ENCODE measurements at regions not wholly inside any gene's neighbourhood (a gene's known extent, or its start where the extent isn't known, plus 50 kb on each side); places are given as distances from the start of the nearest gene placed in this dataset.
"Not testable (repeated sequence)": the region's sequence is repeated elsewhere in the genome, so short reads cannot be mapped to it uniquely, and the experiment has no call there.

GRCh38 chr4:8952791-8953190 is 81.2 kb upstream of the HMX1 start:
- H3K4me1 ChIP-seq; H3K9me3 ChIP-seq; H3K27me3 ChIP-seq; H3K36me3 ChIP-seq; H3K4me3 ChIP-seq; in situ Hi-C loops (cut with MboI; ENCODE audit: low pct_ligation_motif_present in 1 of 4, low pct_unique_long_range_greater_than_20kb in 1 of 4, low sequenced_read_pairs in 3 of 4); DNase-seq; H3K27ac ChIP-seq; intact Hi-C loops (cut with DNase I; ENCODE audit: low total_unique reads): not testable (repeated sequence)
- WGBS, 2 donors (ENCODE audit: low coverage in 1 of 2) = 75 to 89% methylated on average over 4 to 12 of the region's 12 CpGs

- intact Hi-C loops (cut with DNase I; ENCODE audit: low total_unique reads); H3K36me3 ChIP-seq; H3K9me3 ChIP-seq; in situ Hi-C loops (cut with MboI; ENCODE audit: low pct_ligation_motif_present in 1 of 4, low pct_unique_long_range_greater_than_20kb in 1 of 4, low sequenced_read_pairs in 3 of 4); H3K4me1 ChIP-seq; H3K4me3 ChIP-seq; H3K27ac ChIP-seq; DNase-seq; H3K27me3 ChIP-seq: not testable (repeated sequence)
- WGBS, 2 donors (ENCODE audit: low coverage in 1 of 2) = 77 to 88% methylated on average over 3 to 13 of the region's 13 CpGs
Observed at GRCh38 chr4:8952109-8952508, 80.5 kb upstream of the HMX1 start.

GRCh38 chr4:8945506-8945905 is 73.9 kb upstream of the HMX1 start:
- WGBS, 2 donors (ENCODE audit: low coverage in 1 of 2) = 66 to 90% methylated on average over 4 to 6 of the region's 6 CpGs
- H3K9me3 ChIP-seq; H3K4me1 ChIP-seq; in situ Hi-C loops (cut with MboI; ENCODE audit: low pct_ligation_motif_present in 1 of 4, low pct_unique_long_range_greater_than_20kb in 1 of 4, low sequenced_read_pairs in 3 of 4); H3K4me3 ChIP-seq; intact Hi-C loops (cut with DNase I; ENCODE audit: low total_unique reads); H3K36me3 ChIP-seq; DNase-seq; H3K27ac ChIP-seq; H3K27me3 ChIP-seq: not testable (repeated sequence)

GRCh38 chr4:8943367-8943766 is 71.7 kb upstream of the HMX1 start:
- H3K4me3 ChIP-seq; H3K4me1 ChIP-seq; H3K27ac ChIP-seq; H3K27me3 ChIP-seq; in situ Hi-C loops (cut with MboI; ENCODE audit: low pct_ligation_motif_present in 1 of 4, low pct_unique_long_range_greater_than_20kb in 1 of 4, low sequenced_read_pairs in 3 of 4); DNase-seq; H3K36me3 ChIP-seq; H3K9me3 ChIP-seq: not testable (repeated sequence)
- WGBS, 2 donors (ENCODE audit: low coverage in 1 of 2) = 80 to 88% methylated on average over 4 to 11 of the region's 11 CpGs
- intact Hi-C loops (cut with DNase I; ENCODE audit: low total_unique reads) = loop anchor here (2.0 kb wide), 1 partner anchor 45 kb away; no protein-coding TSS in a partner anchor

GRCh38 chr4:8942088-8942487 is 70.4 kb upstream of the HMX1 start:
- H3K27ac ChIP-seq; H3K4me1 ChIP-seq; H3K27me3 ChIP-seq; H3K9me3 ChIP-seq; H3K36me3 ChIP-seq; H3K4me3 ChIP-seq; in situ Hi-C loops (cut with MboI; ENCODE audit: low pct_ligation_motif_present in 1 of 4, low pct_unique_long_range_greater_than_20kb in 1 of 4, low sequenced_read_pairs in 3 of 4); DNase-seq: not testable (repeated sequence)
- WGBS, 2 donors (ENCODE audit: low coverage in 1 of 2) = 79 to 90% methylated on average over 8 to 11 of the region's 11 CpGs
- intact Hi-C loops (cut with DNase I; ENCODE audit: low total_unique reads) = loop anchor here (2.0 kb wide), 1 partner anchor 43 kb away; no protein-coding TSS in a partner anchor

- intact Hi-C loops (cut with DNase I; ENCODE audit: low total_unique reads); H3K27ac ChIP-seq; H3K4me1 ChIP-seq; in situ Hi-C loops (cut with MboI; ENCODE audit: low pct_ligation_motif_present in 1 of 4, low pct_unique_long_range_greater_than_20kb in 1 of 4, low sequenced_read_pairs in 3 of 4); DNase-seq; H3K4me3 ChIP-seq; H3K9me3 ChIP-seq; H3K36me3 ChIP-seq; H3K27me3 ChIP-seq: not testable (repeated sequence)
- WGBS, 2 donors (ENCODE audit: low coverage in 1 of 2) = 33 to 66% methylated on average over 1 to 6 of the region's 6 CpGs
Observed at GRCh38 chr4:8941492-8941805, 69.8 kb upstream of the HMX1 start.

GRCh38 chr4:8940792-8941491 is 69.3 kb upstream of the HMX1 start:
- H3K4me3 ChIP-seq = no peak overlapping the region
- no peak for DNase-seq
- 44 to 57% methylated on average over 5 to 20 of the region's 21 CpGs for WGBS, 2 donors (ENCODE audit: low coverage in 1 of 2)
- H3K4me1 ChIP-seq = peaks cover 0 to 4% (median 0%) of the 10 kb centered on the region in 4 donors
- intact Hi-C loops (cut with DNase I; ENCODE audit: low total_unique reads) (no loop called here), in situ Hi-C loops (cut with MboI; ENCODE audit: low pct_ligation_motif_present in 1 of 4, low pct_unique_long_range_greater_than_20kb in 1 of 4, low sequenced_read_pairs in 3 of 4) (no loop called here)
- H3K9me3 ChIP-seq = peaks cover 0 to 1% of the 10 kb centered on the region in 2 donors
- H3K27me3 ChIP-seq = peaks cover 9% of the 10 kb centered on the region
- H3K36me3 ChIP-seq = no peaks in the 10 kb centered on the region
- no peak overlapping the region for H3K27ac ChIP-seq
- TF ChIP-seq EP300 (IDR thresholded peaks at IDR 0.05; ENCODE audit: low read depth) = no peak
- TF ChIP-seq CTCF (IDR thresholded peaks at IDR 0.05) = peak in 2 of 5 experiments; percentile 16 to 17

All from transverse colon (tissue), 4 donors.